ENCODE measurements at regions not wholly inside any gene's neighbourhood (a gene's known extent, or its start where the extent isn't known, plus 50 kb on each side); places are given as distances from the start of the nearest gene placed in this dataset.

GRCh38 chr13:59493436-59493965, 670.2 kb downstream of the DIAPH3 start:
- TF ChIP-seq SIN3A (IDR thresholded peaks at IDR 0.05; ENCODE audit: borderline replicate concordance, insufficient read depth, low read length), result no peak
- TF ChIP-seq TAF1 (IDR thresholded peaks at IDR 0.05; ENCODE audit: borderline replicate concordance, insufficient read depth, low read length), result no peak
- TF ChIP-seq POLR2AphosphoS5 (IDR thresholded peaks at IDR 0.05; ENCODE audit: low read depth, low read length), result no peak
- TF ChIP-seq FOXP2 (optimal IDR thresholded peaks at IDR 0.05; ENCODE audit: borderline replicate concordance, extremely low read depth, extremely low read length, insufficient read depth), result no peak
- no peak for TF ChIP-seq REST (IDR thresholded peaks at IDR 0.05; ENCODE audit: insufficient read depth in 1 of 2, low read depth in 2 of 2, low read length in 2 of 2)
